Activated CD4-positive, alpha-beta memory T cell treated with anti-CD3 and anti-CD28 coated beads for 36 hours (primary cell): ENCODE measurements at regions not wholly inside any gene's neighbourhood (a gene's known extent, or its start where the extent isn't known, plus 50 kb on each side); places are given as distances from the start of the nearest gene placed in this dataset.
"Not testable (repeated sequence)": the region's sequence is repeated elsewhere in the genome, so short reads cannot be mapped to it uniquely, and the experiment has no call there.

ENCODE experiments used
- CTCF ChIA-PET: fragments of 350-600 bp; sonication (Branson Sonifier 250); formaldehyde crosslinking; loops from one replicate; lab custom pipeline; 2021; ENCODE audit warnings: antibody characterized with exemption, inconsistent platforms; lab: Charles Lee
- POLR2A ChIA-PET: fragments of 350-600 bp; sonication (Branson Sonifier 250); formaldehyde crosslinking; loops from one replicate; lab custom pipeline; 2021; ENCODE audit warnings: antibody characterized with exemption; lab: Charles Lee
- DNase-seq: peaks from one replicate; pipeline ENCODE4 v3.0.0-alpha.2; 2020
- H3K27ac Mint-ChIP-seq: one replicate; pipeline ENCODE4 v1.8.0; 2021; ENCODE audit warnings: mixed read lengths
- H3K27me3 Mint-ChIP-seq: one replicate; pipeline ENCODE4 v1.8.0; 2021; ENCODE audit warnings: mixed read lengths
- H3K36me3 Mint-ChIP-seq: one replicate; pipeline ENCODE4 v1.8.0; 2021; ENCODE audit warnings: mixed read lengths
- H3K4me1 Mint-ChIP-seq: one replicate; pipeline ENCODE4 v1.8.0; 2021; ENCODE audit warnings: low read depth, mixed read lengths
- H3K4me3 Mint-ChIP-seq: one replicate; pipeline ENCODE4 v1.8.0; 2021; ENCODE audit warnings: mild to moderate bottlenecking, mixed read lengths
- H3K9me3 Mint-ChIP-seq: one replicate; pipeline ENCODE4 v1.8.0; 2021; ENCODE audit warnings: mixed read lengths
- intact Hi-C: fragments of 100-400 bp; cut with micrococcal nuclease; formaldehyde crosslinking; loops from one replicate; pipeline ENCODE4 v1.15.1; 2023

GRCh38 chr1:234795711-234796437, 185.9 kb upstream of the IRF2BP2 start:
- DNase-seq, intact Hi-C loops, H3K36me3 Mint-ChIP-seq, H3K4me1 Mint-ChIP-seq, POLR2A ChIA-PET, H3K4me3 Mint-ChIP-seq, H3K9me3 Mint-ChIP-seq, CTCF ChIA-PET, H3K27me3 Mint-ChIP-seq, H3K27ac Mint-ChIP-seq: not testable (repeated sequence)

GRCh38 chr1:234795007-234795406, 185.0 kb upstream of the IRF2BP2 start:
- H3K9me3 Mint-ChIP-seq, POLR2A ChIA-PET, CTCF ChIA-PET: not testable (repeated sequence)

GRCh38 chr1:234794452-234794851, 184.5 kb upstream of the IRF2BP2 start:
- DNase-seq, POLR2A ChIA-PET, CTCF ChIA-PET, H3K27ac Mint-ChIP-seq, H3K36me3 Mint-ChIP-seq, H3K4me3 Mint-ChIP-seq, H3K27me3 Mint-ChIP-seq, H3K4me1 Mint-ChIP-seq, H3K9me3 Mint-ChIP-seq, intact Hi-C loops: not testable (repeated sequence)

More at GRCh38 chr1:234795007-234795406, 185.0 kb upstream of the IRF2BP2 start:
- H3K27ac Mint-ChIP-seq, H3K4me1 Mint-ChIP-seq, H3K4me3 Mint-ChIP-seq, H3K36me3 Mint-ChIP-seq, intact Hi-C loops, H3K27me3 Mint-ChIP-seq, DNase-seq: not testable (repeated sequence)

GRCh38 chr1:234793924-234794323, 183.9 kb upstream of the IRF2BP2 start:
- H3K27me3 Mint-ChIP-seq, H3K27ac Mint-ChIP-seq, H3K36me3 Mint-ChIP-seq, intact Hi-C loops, H3K4me3 Mint-ChIP-seq, H3K9me3 Mint-ChIP-seq, POLR2A ChIA-PET, H3K4me1 Mint-ChIP-seq, CTCF ChIA-PET, DNase-seq: not testable (repeated sequence)

- H3K27ac Mint-ChIP-seq, POLR2A ChIA-PET, DNase-seq, H3K36me3 Mint-ChIP-seq, H3K27me3 Mint-ChIP-seq, H3K9me3 Mint-ChIP-seq, intact Hi-C loops, H3K4me1 Mint-ChIP-seq, CTCF ChIA-PET, H3K4me3 Mint-ChIP-seq: not testable (repeated sequence)
Measured at GRCh38 chr1:234792221-234792864, 182.4 kb upstream of the IRF2BP2 start.

GRCh38 chr1:234791615-234792014, 181.6 kb upstream of the IRF2BP2 start:
- H3K36me3 Mint-ChIP-seq, POLR2A ChIA-PET, intact Hi-C loops, DNase-seq, H3K27ac Mint-ChIP-seq, H3K27me3 Mint-ChIP-seq, CTCF ChIA-PET, H3K9me3 Mint-ChIP-seq, H3K4me1 Mint-ChIP-seq, H3K4me3 Mint-ChIP-seq: not testable (repeated sequence)

- POLR2A ChIA-PET, intact Hi-C loops, CTCF ChIA-PET, H3K9me3 Mint-ChIP-seq, H3K4me3 Mint-ChIP-seq, H3K27ac Mint-ChIP-seq, H3K27me3 Mint-ChIP-seq, H3K4me1 Mint-ChIP-seq, H3K36me3 Mint-ChIP-seq, DNase-seq: not testable (repeated sequence)
Measured at GRCh38 chr1:234790333-234790732, 180.4 kb upstream of the IRF2BP2 start.

GRCh38 chr1:234787011-234787584, 177.1 kb upstream of the IRF2BP2 start:
- H3K4me1 Mint-ChIP-seq, CTCF ChIA-PET, H3K27ac Mint-ChIP-seq, intact Hi-C loops, H3K4me3 Mint-ChIP-seq, POLR2A ChIA-PET, H3K27me3 Mint-ChIP-seq, DNase-seq, H3K9me3 Mint-ChIP-seq, H3K36me3 Mint-ChIP-seq: not testable (repeated sequence)

- H3K4me3 Mint-ChIP-seq, H3K4me1 Mint-ChIP-seq, H3K36me3 Mint-ChIP-seq, intact Hi-C loops, POLR2A ChIA-PET, H3K9me3 Mint-ChIP-seq, CTCF ChIA-PET, DNase-seq, H3K27ac Mint-ChIP-seq, H3K27me3 Mint-ChIP-seq: not testable (repeated sequence)
Measured at GRCh38 chr1:234785922-234786321, 175.9 kb upstream of the IRF2BP2 start.

- intact Hi-C loops, H3K4me3 Mint-ChIP-seq, H3K36me3 Mint-ChIP-seq, CTCF ChIA-PET, DNase-seq, H3K9me3 Mint-ChIP-seq, H3K27ac Mint-ChIP-seq, H3K27me3 Mint-ChIP-seq, POLR2A ChIA-PET, H3K4me1 Mint-ChIP-seq: not testable (repeated sequence)
Measured at GRCh38 chr1:234785471-234785919, 175.5 kb upstream of the IRF2BP2 start.

GRCh38 chr1:234784108-234784507, 174.1 kb upstream of the IRF2BP2 start:
- POLR2A ChIA-PET, H3K36me3 Mint-ChIP-seq, H3K9me3 Mint-ChIP-seq, H3K27me3 Mint-ChIP-seq, H3K27ac Mint-ChIP-seq, H3K4me3 Mint-ChIP-seq, intact Hi-C loops, H3K4me1 Mint-ChIP-seq, CTCF ChIA-PET, DNase-seq: not testable (repeated sequence)

GRCh38 chr1:234782791-234783190, 172.8 kb upstream of the IRF2BP2 start:
- H3K27ac Mint-ChIP-seq, result no peak overlapping the region
- no peaks in the 10 kb centered on the region for H3K4me1 Mint-ChIP-seq
- CTCF ChIA-PET, result no interaction called here
- no peak for DNase-seq
- H3K9me3 Mint-ChIP-seq, result no peaks in the 10 kb centered on the region
- intact Hi-C loops, result no loop called here
- no peak overlapping the region for H3K4me3 Mint-ChIP-seq
- no peaks in the 10 kb centered on the region for H3K27me3 Mint-ChIP-seq
- POLR2A ChIA-PET, result no interaction called here
- H3K36me3 Mint-ChIP-seq, result no peaks in the 10 kb centered on the region
